ENCODE measurements at regions not wholly inside any gene's neighbourhood (a gene's known extent, or its start where the extent isn't known, plus 50 kb on each side); places are given as distances from the start of the nearest gene placed in this dataset.

GRCh38 chr12:46965880-46966279 lies 113.5 kb upstream of the PCED1B start:
- Histone ChIP-seq H4K91ac (ENCODE audit: insufficient read length, low read depth, low read length) (no peak overlapping the region), H3K23me2 (ENCODE audit: insufficient read length, low read depth, low read length, poor library complexity, severe bottlenecking) (no peaks in the 10 kb centered on the region), H3K14ac (ENCODE audit: insufficient read depth, low read length) (no peak overlapping the region), H2BK5ac (ENCODE audit: insufficient read length, low read length) (no peak overlapping the region), H3T11ph (ENCODE audit: low read length) (no peak overlapping the region), H2AK5ac (ENCODE audit: insufficient read length, low read length) (no peak overlapping the region), H3K27me3 (ENCODE audit: insufficient read depth, low read length) (0 out of 2 replicates have a peak, but pooled peaks cover 2% of the 10 kb centered on the region), H4K8ac (replicated peaks; ENCODE audit: insufficient read length, low read depth, low read length) (no peak overlapping the region), H4K5ac (ENCODE audit: insufficient read length, low read depth, low read length) (no peak overlapping the region), H2BK12ac (ENCODE audit: insufficient read length, low read depth, low read length) (no peak overlapping the region), H2BK120ac (ENCODE audit: low read depth, low read length, poor library complexity, severe bottlenecking) (no peak overlapping the region), H3K79me2 (ENCODE audit: insufficient read depth, low read length) (no peaks in the 10 kb centered on the region), H2AFZ (ENCODE audit: low read length) (peak overlapping the region; percentile 22), H3K4me1 (ENCODE audit: insufficient read depth, low read length) (peaks cover 6% of the 10 kb centered on the region; the same call in 1 of the 2 replicates), H3K18ac (ENCODE audit: insufficient read length, low read depth, low read length) (no peak overlapping the region), H3K56ac (ENCODE audit: insufficient read length, low read depth, low read length) (no peak overlapping the region), H2BK15ac (ENCODE audit: low read depth, low read length) (no peak overlapping the region), H4K20me1 (ENCODE audit: control insufficient read depth, insufficient read depth, insufficient read length) (no peaks in the 10 kb centered on the region), H3K79me1 (ENCODE audit: insufficient read depth, low read depth, low read length, poor library complexity, severe bottlenecking) (no peaks in the 10 kb centered on the region), H3K23ac (ENCODE audit: insufficient read length, low read depth, low read length) (no peak overlapping the region), H3K27ac (ENCODE audit: insufficient read length, low read depth, low read length) (no peak overlapping the region), H2BK20ac (ENCODE audit: low read depth, low read length, poor library complexity, severe bottlenecking) (no peak overlapping the region), H3K9me3 (ENCODE audit: control insufficient read depth, low read depth, low read length) (no peaks in the 10 kb centered on the region), H3K4me2 (ENCODE audit: insufficient read depth, insufficient read length, low read length) (no peak overlapping the region), H3K4ac (ENCODE audit: low read depth, low read length) (no peak overlapping the region), H3K9ac (ENCODE audit: extremely low read depth, insufficient read length, low read length) (no peak overlapping the region)
- no peak for DNase-seq
- no CpG with 5 or more reads among the region's 4 CpGs for WGBS (ENCODE audit: extremely low coverage, insufficient read length, low lambda C conversion rate)
- peaks cover 25 to 30% of the 10 kb centered on the region in 2 experiments for H3K4me1 Mint-ChIP-seq
- no peak overlapping the region for H3K27ac Mint-ChIP-seq
- no peak overlapping the region; a peak in 1 of 5 replicates for H3K4me3 Mint-ChIP-seq
- TF ChIP-seq CTCF (conservative IDR thresholded peaks at IDR 0.05): no peak
- no peaks in the 10 kb centered on the region for H3K36me3 Mint-ChIP-seq (ENCODE audit: insufficient read depth in 1 of 3, low read depth in 3 of 3)
- no peaks in the 10 kb centered on the region; a peak in 1 of 5 replicates for H3K9me3 Mint-ChIP-seq
- H3K27me3 Mint-ChIP-seq (ENCODE audit: low read depth): no peaks in the 10 kb centered on the region

Data from H9 (cell line).